CD4-positive, alpha-beta T cell treated with Interleukin-10 for 1 hour (primary cell): ENCODE measurements at regions not wholly inside any gene's neighbourhood (a gene's known extent, or its start where the extent isn't known, plus 50 kb on each side); places are given as distances from the start of the nearest gene placed in this dataset.
"Not testable (repeated sequence)": the region's sequence is repeated elsewhere in the genome, so short reads cannot be mapped to it uniquely, and the experiment has no call there.

ENCODE experiments used
- DNase-seq: peaks from one replicate; pipeline ENCODE4 v3.0.0-alpha.2; 2020

- DNase-seq: no peak
Observed at GRCh38 chr11:38543986-38544385, 1946.0 kb upstream of the RAG2 start.

- DNase-seq: no peak
Observed at GRCh38 chr11:38543311-38543710, 1945.3 kb upstream of the RAG2 start.

GRCh38 chr11:38538866-38539680, 1941.0 kb upstream of the RAG2 start:
- no peak for DNase-seq

GRCh38 chr11:38530226-38530625, 1932.2 kb upstream of the RAG2 start:
- no peak for DNase-seq

- DNase-seq: no peak
Observed at GRCh38 chr11:38524945-38525344, 1926.9 kb upstream of the RAG2 start.

- no peak for DNase-seq
Observed at GRCh38 chr11:38517991-38518390, 1920.0 kb upstream of the RAG2 start.

- DNase-seq: not testable (repeated sequence)
Observed at GRCh38 chr11:38512830-38513229, 1914.8 kb upstream of the RAG2 start.

- no peak for DNase-seq
Observed at GRCh38 chr11:38510041-38510440, 1912.0 kb upstream of the RAG2 start.

- no peak for DNase-seq
Observed at GRCh38 chr11:38503876-38504275, 1905.8 kb upstream of the RAG2 start.

GRCh38 chr11:38498721-38499120, 1900.7 kb upstream of the RAG2 start:
- no peak for DNase-seq

GRCh38 chr11:38491986-38492385, 1894.0 kb upstream of the RAG2 start:
- no peak for DNase-seq

GRCh38 chr11:38481391-38481790, 1883.4 kb upstream of the RAG2 start:
- DNase-seq: no peak

- DNase-seq: no peak
Observed at GRCh38 chr11:38476808-38477575, 1879.0 kb upstream of the RAG2 start.

- DNase-seq: no peak
Observed at GRCh38 chr11:38461751-38462150, 1863.7 kb upstream of the RAG2 start.

- DNase-seq: no peak
Observed at GRCh38 chr11:38460896-38461295, 1862.9 kb upstream of the RAG2 start.

GRCh38 chr11:38460429-38460828, 1862.4 kb upstream of the RAG2 start:
- DNase-seq: no peak

- no peak for DNase-seq
Observed at GRCh38 chr11:38456371-38456770, 1858.3 kb upstream of the RAG2 start.

- no peak for DNase-seq
Observed at GRCh38 chr11:38448284-38448683, 1850.2 kb upstream of the RAG2 start.

- no peak for DNase-seq
Observed at GRCh38 chr11:38446336-38446735, 1848.3 kb upstream of the RAG2 start.

- DNase-seq: no peak
Observed at GRCh38 chr11:38438091-38438490, 1840.1 kb upstream of the RAG2 start.

- DNase-seq: no peak
Observed at GRCh38 chr11:38425578-38425977, 1827.5 kb upstream of the RAG2 start.

- no peak for DNase-seq
Observed at GRCh38 chr11:38423042-38423441, 1825.0 kb upstream of the RAG2 start.

GRCh38 chr11:38416141-38416540, 1818.1 kb upstream of the RAG2 start:
- DNase-seq: no peak

GRCh38 chr11:38411149-38411548, 1813.1 kb upstream of the RAG2 start:
- DNase-seq: no peak
